ENCODE measurements at regions not wholly inside any gene's neighbourhood (a gene's known extent, or its start where the extent isn't known, plus 50 kb on each side); places are given as distances from the start of the nearest gene placed in this dataset.

DNA sequence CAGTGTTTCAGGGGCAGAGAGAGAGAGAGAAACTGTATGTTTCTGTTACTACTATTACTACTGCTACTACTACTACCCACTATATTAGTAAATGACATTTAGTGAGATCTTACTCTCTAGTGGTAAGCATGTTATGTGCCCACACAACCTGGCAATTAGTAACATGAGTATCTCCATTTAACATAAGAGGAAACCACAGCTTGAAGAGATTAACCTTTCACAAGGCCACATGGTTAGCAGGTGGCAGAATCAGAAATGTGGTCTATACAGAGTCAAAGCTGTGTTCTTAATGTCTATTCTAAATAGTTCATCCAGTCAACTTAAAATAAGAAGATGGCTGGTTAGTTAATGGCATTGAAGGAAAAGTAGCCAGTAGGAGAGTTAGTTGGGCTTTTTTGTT, 961.6 kb downstream of the MCTP2 start:
- TF ChIP-seq, protein P1, sequence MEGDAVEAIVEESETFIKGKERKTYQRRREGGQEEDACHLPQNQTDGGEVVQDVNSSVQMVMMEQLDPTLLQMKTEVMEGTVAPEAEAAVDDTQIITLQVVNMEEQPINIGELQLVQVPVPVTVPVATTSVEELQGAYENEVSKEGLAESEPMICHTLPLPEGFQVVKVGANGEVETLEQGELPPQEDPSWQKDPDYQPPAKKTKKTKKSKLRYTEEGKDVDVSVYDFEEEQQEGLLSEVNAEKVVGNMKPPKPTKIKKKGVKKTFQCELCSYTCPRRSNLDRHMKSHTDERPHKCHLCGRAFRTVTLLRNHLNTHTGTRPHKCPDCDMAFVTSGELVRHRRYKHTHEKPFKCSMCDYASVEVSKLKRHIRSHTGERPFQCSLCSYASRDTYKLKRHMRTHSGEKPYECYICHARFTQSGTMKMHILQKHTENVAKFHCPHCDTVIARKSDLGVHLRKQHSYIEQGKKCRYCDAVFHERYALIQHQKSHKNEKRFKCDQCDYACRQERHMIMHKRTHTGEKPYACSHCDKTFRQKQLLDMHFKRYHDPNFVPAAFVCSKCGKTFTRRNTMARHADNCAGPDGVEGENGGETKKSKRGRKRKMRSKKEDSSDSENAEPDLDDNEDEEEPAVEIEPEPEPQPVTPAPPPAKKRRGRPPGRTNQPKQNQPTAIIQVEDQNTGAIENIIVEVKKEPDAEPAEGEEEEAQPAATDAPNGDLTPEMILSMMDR (IDR thresholded peaks at IDR 0.05; ENCODE audit: low read depth, low read length, poor library complexity, severe bottlenecking): no peak
- no peak for TF ChIP-seq EZH2phosphoT487 (IDR thresholded peaks at IDR 0.05; ENCODE audit: borderline replicate concordance, low read length)

All from DOHH2 (cell line).